ENCODE measurements at regions not wholly inside any gene's neighbourhood (a gene's known extent, or its start where the extent isn't known, plus 50 kb on each side); places are given as distances from the start of the nearest gene placed in this dataset.

DNA sequence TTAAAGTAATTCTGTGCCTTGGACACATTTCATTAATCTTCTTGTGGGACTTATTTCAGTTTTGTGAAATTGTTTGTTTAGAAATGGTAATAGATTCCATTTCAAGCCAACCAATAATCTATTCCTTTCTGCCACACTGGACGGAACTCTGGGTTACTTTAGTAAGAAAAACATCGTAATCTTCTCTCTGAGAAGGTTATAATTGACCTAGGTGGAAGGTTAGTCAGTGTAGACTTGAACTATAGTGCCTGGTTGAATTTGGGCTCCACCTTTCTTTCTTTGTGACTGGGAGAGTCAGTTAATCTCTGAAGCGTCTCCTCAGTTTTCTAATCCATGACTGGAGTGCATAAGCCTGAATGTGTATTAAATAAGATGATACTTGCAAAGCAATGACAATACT is 89.7 kb upstream of the PRLR start:
- TF ChIP-seq CBX5 (IDR thresholded peaks at IDR 0.05; ENCODE audit: low read depth, low read length) (no peak), EZH2 (IDR thresholded peaks at IDR 0.05; ENCODE audit: low read depth, low read length, severe bottlenecking) (no peak), EP300 (IDR thresholded peaks at IDR 0.05; ENCODE audit: borderline replicate concordance in 1 of 2, low read depth in 2 of 2, low read length in 2 of 2) (no peak), BACH1 (IDR thresholded peaks at IDR 0.05; ENCODE audit: low read length) (no peak), TEAD4 (IDR thresholded peaks at IDR 0.05; ENCODE audit: low read depth, low read length) (no peak), CEBPB (IDR thresholded peaks at IDR 0.05; ENCODE audit: low read depth, low read length) (no peak), POLR2A (IDR thresholded peaks at IDR 0.05; ENCODE audit: control extremely low read depth in 1 of 2, low read depth in 2 of 2, low read length in 2 of 2) (no peak)

Measured in H1 (cell line).